PC-3 (cell line): ENCODE measurements at regions not wholly inside any gene's neighbourhood (a gene's known extent, or its start where the extent isn't known, plus 50 kb on each side); places are given as distances from the start of the nearest gene placed in this dataset.

ENCODE experiments used
- ATAC-seq: fragments of 200-7000 bp; cut with Tn5 transposase; 2 replicates; pipeline ENCODE4 v1.9.1; 2020; ENCODE audit warnings: mild to moderate bottlenecking, moderate library complexity
- BruUV-seq: library from RNA; stranded (reverse); fragments of 400-500 nt; replicated peaks from 2 replicates; lab custom pipeline; 2021; lab: Mats Ljungman, UMichigan
- CTCF ChIA-PET: fragments of 300-600 bp; sonication (Branson Sonifier 250); formaldehyde crosslinking; loops from one replicate; lab custom pipeline; 2022; ENCODE audit warnings: antibody characterized with exemption; lab: Charles Lee
- POLR2A ChIA-PET: fragments of 300-600 bp; sonication (Branson Sonifier 250); formaldehyde crosslinking; loops from one replicate; lab custom pipeline; 2022; ENCODE audit warnings: antibody characterized with exemption; ENCODE audit not compliant: unreplicated experiment; lab: Charles Lee
- DNase-seq: peaks from one replicate; pipeline ENCODE4 v3.0.0-alpha.2; 2015
- H2AFZ ChIP-seq: fragments of 300-600 bp; sonication (generic); 2 replicates; pipeline ENCODE4 v1.6.0; 2016; ENCODE audit warnings: antibody characterized with exemption, low read length
- H3F3A ChIP-seq: fragments of 300-600 bp; sonication (generic); one replicate; pipeline ENCODE4 v1.6.0; 2017; ENCODE audit warnings: antibody characterized with exemption, low read length, control low read depth, mild to moderate bottlenecking; ENCODE audit not compliant: unreplicated experiment
- H3K27ac ChIP-seq: fragments of 300-600 bp; sonication (generic); 2 replicates; pipeline ENCODE4 v1.5.1; 2016; ENCODE audit warnings: mild to moderate bottlenecking, low read length
- H3K27me3 ChIP-seq: fragments of 300-600 bp; sonication (generic); 2 replicates; pipeline ENCODE4 v1.6.1; 2016; ENCODE audit warnings: low read length, mixed read lengths
- H3K36me3 ChIP-seq: fragments of 300-600 bp; sonication (generic); 2 replicates; pipeline ENCODE4 v1.6.1; 2016; ENCODE audit warnings: low read depth, mixed run types, low read length, mixed read lengths
- H3K4me1 ChIP-seq: fragments of 300-600 bp; sonication (generic); 2 replicates; pipeline ENCODE4 v1.5.1; 2016; ENCODE audit warnings: low read length; ENCODE audit not compliant: insufficient read depth
- H3K4me2 ChIP-seq: fragments of 300-600 bp; sonication (generic); 2 replicates; pipeline ENCODE4 v1.6.0; 2016; ENCODE audit warnings: low read length
- H3K4me3 ChIP-seq: fragments of 300-600 bp; sonication (generic); 2 replicates; pipeline ENCODE4 v1.5.1; 2016; ENCODE audit warnings: mild to moderate bottlenecking, low read length, mixed read lengths
- H3K79me2 ChIP-seq: fragments of 300-600 bp; sonication (generic); 2 replicates; pipeline ENCODE4 v1.6.1; 2017; ENCODE audit warnings: low read length, mixed read lengths
- H3K9ac ChIP-seq: fragments of 300-600 bp; sonication (generic); 2 replicates; pipeline ENCODE4 v1.6.0; 2016; ENCODE audit warnings: mild to moderate bottlenecking, low read length
- H3K9me2 ChIP-seq: fragments of 300-600 bp; sonication (generic); replicated peaks from 2 replicates; pipeline ENCODE4 v1.6.1; 2016; ENCODE audit warnings: mixed run types, low read length, mixed read lengths
- H3K9me3 ChIP-seq: fragments of 300-600 bp; sonication (generic); 2 replicates; pipeline ENCODE4 v1.6.1; 2016; ENCODE audit warnings: low read length, mixed read lengths
- H4K20me1 ChIP-seq: fragments of 300-600 bp; sonication (generic); 2 replicates; pipeline ENCODE4 v1.6.1; 2016; ENCODE audit warnings: low read length, mixed read lengths
- CTCF ChIP-seq: fragments of 300-600 bp; sonication (generic); conservative IDR thresholded peaks from 2 replicates; pipeline ENCODE4 v1.5.1; 2017; ENCODE audit warnings: antibody characterized with exemption, low read depth, mild to moderate bottlenecking, low read length
- EZH2 ChIP-seq: fragments of 300-600 bp; sonication (generic); IDR thresholded peaks from one replicate; pipeline ENCODE4 v1.6.1; 2017; ENCODE audit warnings: antibody characterized with exemption, mild to moderate bottlenecking, low read length; ENCODE audit not compliant: unreplicated experiment
- EZH2phosphoT487 ChIP-seq: fragments of 300-600 bp; sonication (generic); IDR thresholded peaks from 2 replicates; pipeline ENCODE4 v1.6.1; 2018; ENCODE audit warnings: mild to moderate bottlenecking, antibody characterized with exemption, low read length, borderline replicate concordance
- intact Hi-C: fragments of 100-400 bp; cut with micrococcal nuclease; formaldehyde crosslinking; loops from 2 replicates; pipeline ENCODE4 v1.9.0; 2023

GRCh38 chr6:17027441-17027840 is 74.4 kb upstream of the STMND1 start:
- no peak for ATAC-seq
- DNase-seq = no peak
- TF ChIP-seq CTCF (no peak), EZH2phosphoT487 (no peak), EZH2 (no peak)
- Histone ChIP-seq H3K27me3 (no peaks in the 10 kb centered on the region), H3F3A (no peaks in the 10 kb centered on the region), H3K9ac (no peak overlapping the region), H3K4me3 (no peak overlapping the region), H2AFZ (no peak overlapping the region), H3K9me3 (no peaks in the 10 kb centered on the region), H3K27ac (no peak overlapping the region), H3K9me2 (no peaks in the 10 kb centered on the region), H3K4me2 (no peak overlapping the region), H3K36me3 (no peaks in the 10 kb centered on the region), H3K4me1 (peaks cover 8% of the 10 kb centered on the region), H4K20me1 (no peaks in the 10 kb centered on the region), H3K79me2 (no peaks in the 10 kb centered on the region)
- POLR2A ChIA-PET = no interaction called here
- BruUV-seq = no TSS peak
- intact Hi-C loops = no loop called here
- CTCF ChIA-PET = no interaction called here

DNA sequence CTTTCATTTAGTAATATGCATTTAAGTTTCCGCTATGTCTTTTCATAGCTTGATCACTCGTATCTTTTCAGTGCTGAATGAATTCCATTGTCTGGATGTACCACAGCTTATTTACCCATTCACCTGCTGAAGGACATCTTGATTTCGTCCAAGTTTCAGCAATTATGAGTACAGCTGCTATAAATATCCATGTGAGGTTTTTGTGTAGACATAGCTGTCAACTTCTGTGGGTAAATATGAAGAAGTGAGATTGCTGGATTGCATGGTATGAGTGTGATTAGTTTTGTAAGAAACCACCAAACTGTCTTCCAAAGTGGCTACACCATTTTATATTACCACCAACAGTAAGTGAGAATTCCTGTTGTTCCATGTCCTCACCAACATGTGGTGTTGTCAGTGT is 79.2 kb upstream of the STMND1 start:
- ChIA-PET CTCF (no interaction called here), POLR2A (no interaction called here)
- Histone ChIP-seq H3K4me1 (no peaks in the 10 kb centered on the region), H3K9me3 (no peaks in the 10 kb centered on the region), H3F3A (no peaks in the 10 kb centered on the region), H3K36me3 (no peaks in the 10 kb centered on the region), H3K27ac (no peak overlapping the region), H3K4me2 (no peak overlapping the region), H4K20me1 (no peaks in the 10 kb centered on the region), H3K4me3 (no peak overlapping the region), H3K79me2 (no peaks in the 10 kb centered on the region), H3K27me3 (no peaks in the 10 kb centered on the region), H2AFZ (no peak overlapping the region), H3K9ac (no peak overlapping the region), H3K9me2 (no peaks in the 10 kb centered on the region)
- no peak for TF ChIP-seq EZH2phosphoT487
- TF ChIP-seq EZH2 = no peak
- TF ChIP-seq CTCF = no peak
- DNase-seq = no peak
- intact Hi-C loops = no loop called here
- BruUV-seq = no TSS peak
- ATAC-seq = no peak

GRCh38 chr6:17021539-17021889 is 80.3 kb upstream of the STMND1 start:
- ChIA-PET CTCF (no interaction called here), POLR2A (interaction anchor here (0.6 kb wide), 1 partner anchor 782 kb away, joined by 3 read pairs; no protein-coding TSS in a partner anchor)
- DNase-seq = no peak
- no peak overlapping the region for H3K9ac ChIP-seq
- intact Hi-C loops = no loop called here
- H3K79me2 ChIP-seq = no peaks in the 10 kb centered on the region
- H3K9me2 ChIP-seq = no peaks in the 10 kb centered on the region
- H4K20me1 ChIP-seq = no peaks in the 10 kb centered on the region
- H3K27me3 ChIP-seq = no peaks in the 10 kb centered on the region
- BruUV-seq = no TSS peak
- no peak overlapping the region for H3K27ac ChIP-seq
- no peak for ATAC-seq
- no peaks in the 10 kb centered on the region for H3K36me3 ChIP-seq
- no peaks in the 10 kb centered on the region for H3F3A ChIP-seq
- no peak overlapping the region for H3K4me2 ChIP-seq
- H3K4me1 ChIP-seq = no peaks in the 10 kb centered on the region
- no peaks in the 10 kb centered on the region for H3K9me3 ChIP-seq
- TF ChIP-seq EZH2 (no peak), CTCF (no peak), EZH2phosphoT487 (no peak)
- no peak overlapping the region for H2AFZ ChIP-seq
- no peak overlapping the region for H3K4me3 ChIP-seq
